B cell (primary cell): ENCODE measurements at regions not wholly inside any gene's neighbourhood (a gene's known extent, or its start where the extent isn't known, plus 50 kb on each side); places are given as distances from the start of the nearest gene placed in this dataset.

Experiments used
- CTCF ChIP-seq: fragments of 200-600 bp; IDR thresholded peaks from one replicate; pipeline ENCODE4 v1.8.0; 2022; ENCODE audit warnings: antibody characterized with exemption, mild to moderate bottlenecking
- EZH2 ChIP-seq: IDR thresholded peaks from 2 replicates; pipeline ENCODE4 v1.6.1; 2012; ENCODE audit warnings: borderline replicate concordance, low read depth, mild to moderate bottlenecking, moderate library complexity, low read length; ENCODE audit not compliant: insufficient read depth, poor library complexity, severe bottlenecking

- TF ChIP-seq CTCF, result no peak
- no peak for TF ChIP-seq EZH2
These were observed 914.2 kb upstream of the RAG2 start for GRCh38 chr11:37512156-37512780.
